ENCODE measurements at regions not wholly inside any gene's neighbourhood (a gene's known extent, or its start where the extent isn't known, plus 50 kb on each side); places are given as distances from the start of the nearest gene placed in this dataset.

DNA sequence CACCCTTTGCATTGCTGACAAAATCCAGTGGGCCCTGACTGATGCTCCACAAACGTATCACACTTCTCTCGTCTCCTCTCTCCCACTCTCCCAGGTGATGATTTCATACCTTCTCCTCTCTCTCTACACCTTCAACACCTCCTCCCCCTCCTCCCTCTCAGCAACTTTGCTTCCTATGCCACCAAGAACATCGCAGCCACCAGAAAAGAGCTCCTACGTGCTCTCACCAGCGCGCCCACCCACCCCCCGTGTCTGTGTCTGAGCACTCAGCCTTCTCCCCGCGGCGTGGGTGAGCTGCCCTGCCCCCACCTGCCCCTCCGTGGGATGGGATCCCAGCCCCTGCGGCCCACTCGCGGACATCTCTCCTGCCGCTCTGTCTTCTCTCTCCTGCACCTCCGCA lies 55.1 kb upstream of the COX20 start:
- no peaks in the 10 kb centered on the region for H3K27me3 ChIP-seq
- WGBS, 2 donors: 89 to 92% methylated on average over 13 to 16 of the region's 16 CpGs
- no peak for TF ChIP-seq POLR2A (IDR thresholded peaks at IDR 0.05)
- no peak for TF ChIP-seq POLR2AphosphoS5 (IDR thresholded peaks at IDR 0.05)
- no peak for TF ChIP-seq EP300 (IDR thresholded peaks at IDR 0.05)
- TF ChIP-seq, protein P1, sequence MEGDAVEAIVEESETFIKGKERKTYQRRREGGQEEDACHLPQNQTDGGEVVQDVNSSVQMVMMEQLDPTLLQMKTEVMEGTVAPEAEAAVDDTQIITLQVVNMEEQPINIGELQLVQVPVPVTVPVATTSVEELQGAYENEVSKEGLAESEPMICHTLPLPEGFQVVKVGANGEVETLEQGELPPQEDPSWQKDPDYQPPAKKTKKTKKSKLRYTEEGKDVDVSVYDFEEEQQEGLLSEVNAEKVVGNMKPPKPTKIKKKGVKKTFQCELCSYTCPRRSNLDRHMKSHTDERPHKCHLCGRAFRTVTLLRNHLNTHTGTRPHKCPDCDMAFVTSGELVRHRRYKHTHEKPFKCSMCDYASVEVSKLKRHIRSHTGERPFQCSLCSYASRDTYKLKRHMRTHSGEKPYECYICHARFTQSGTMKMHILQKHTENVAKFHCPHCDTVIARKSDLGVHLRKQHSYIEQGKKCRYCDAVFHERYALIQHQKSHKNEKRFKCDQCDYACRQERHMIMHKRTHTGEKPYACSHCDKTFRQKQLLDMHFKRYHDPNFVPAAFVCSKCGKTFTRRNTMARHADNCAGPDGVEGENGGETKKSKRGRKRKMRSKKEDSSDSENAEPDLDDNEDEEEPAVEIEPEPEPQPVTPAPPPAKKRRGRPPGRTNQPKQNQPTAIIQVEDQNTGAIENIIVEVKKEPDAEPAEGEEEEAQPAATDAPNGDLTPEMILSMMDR (IDR thresholded peaks at IDR 0.05): no peak
- H3K4me3 ChIP-seq: no peak overlapping the region
- no peaks in the 10 kb centered on the region for H3K9me3 ChIP-seq
- H3K27ac ChIP-seq: no peak overlapping the region
- no peaks in the 10 kb centered on the region for H3K36me3 ChIP-seq
- DNase-seq (peak in 1 of 2 donors; percentile 47), ATAC-seq (ENCODE audit: low FRiP score in 2 of 2) (no peak)
- H3K4me1 ChIP-seq: no peaks in the 10 kb centered on the region

DNA sequence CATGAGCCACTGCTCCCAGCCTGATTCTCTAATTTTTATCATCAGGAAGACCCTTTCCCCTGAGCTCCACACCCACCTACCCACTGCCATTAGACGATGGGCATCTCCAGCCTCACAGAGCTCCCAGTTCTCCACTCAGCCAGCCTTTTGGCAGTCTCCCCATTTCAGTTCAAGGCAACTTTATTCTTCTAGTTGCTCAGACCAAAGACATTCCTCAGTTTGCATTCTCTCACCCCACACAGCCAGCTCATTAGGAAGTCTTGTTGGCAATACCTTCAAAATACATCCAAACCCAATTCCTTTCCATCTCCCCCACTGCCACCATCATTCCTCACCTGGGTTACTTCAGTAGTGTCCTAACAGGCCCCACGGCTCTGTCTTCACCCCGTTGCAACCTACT lies 53.4 kb upstream of the COX20 start:
- no peaks in the 10 kb centered on the region for H3K36me3 ChIP-seq
- H3K4me3 ChIP-seq: no peak overlapping the region
- H3K27ac ChIP-seq: no peak overlapping the region
- ATAC-seq (ENCODE audit: low FRiP score in 2 of 2): no peak
- TF ChIP-seq POLR2AphosphoS5 (IDR thresholded peaks at IDR 0.05) (no peak), POLR2A (IDR thresholded peaks at IDR 0.05) (no peak), EP300 (IDR thresholded peaks at IDR 0.05) (no peak)
- TF ChIP-seq, protein P1 (IDR thresholded peaks at IDR 0.05): no peak
- H3K27me3 ChIP-seq: no peaks in the 10 kb centered on the region
- 76 to 80% methylated on average over 3 of the region's 3 CpGs for WGBS, 2 donors
- no peaks in the 10 kb centered on the region for H3K4me1 ChIP-seq
- no peaks in the 10 kb centered on the region for H3K9me3 ChIP-seq
- DNase-seq: no peak

DNA sequence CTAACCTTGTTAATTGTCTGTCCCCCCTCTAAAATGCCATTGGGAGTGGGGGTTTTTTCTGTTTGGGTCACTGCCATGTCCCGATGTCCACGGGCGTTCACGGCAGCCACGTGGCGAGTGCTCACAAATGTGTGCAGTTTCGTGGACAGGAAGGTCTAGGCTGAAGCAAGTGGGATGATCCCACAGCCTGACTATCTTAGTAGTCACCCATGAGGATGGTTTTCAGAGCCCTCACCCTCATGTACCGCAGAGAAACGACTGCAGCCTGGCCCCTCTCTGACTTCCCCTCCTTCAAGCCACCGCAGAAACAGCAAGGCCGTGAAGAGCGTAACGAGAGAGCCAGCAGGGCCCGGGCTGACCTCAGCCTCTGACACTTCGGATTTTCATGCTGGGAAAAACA lies 52.3 kb upstream of the COX20 start:
- TF ChIP-seq, protein P1 (IDR thresholded peaks at IDR 0.05): no peak
- TF ChIP-seq EP300 (IDR thresholded peaks at IDR 0.05) (no peak), POLR2AphosphoS5 (IDR thresholded peaks at IDR 0.05) (no peak), POLR2A (IDR thresholded peaks at IDR 0.05) (no peak)
- Histone ChIP-seq H3K27ac (no peak overlapping the region), H3K36me3 (no peaks in the 10 kb centered on the region), H3K4me1 (no peaks in the 10 kb centered on the region), H3K9me3 (no peaks in the 10 kb centered on the region), H3K27me3 (no peaks in the 10 kb centered on the region), H3K4me3 (no peak overlapping the region)
- ATAC-seq (ENCODE audit: low FRiP score in 2 of 2) (no peak), DNase-seq (no peak)
- WGBS, 2 donors: 93 to 96% methylated on average over 15 of the region's 15 CpGs

Data from upper lobe of left lung (tissue), 6 donors.